ENCODE measurements at regions not wholly inside any gene's neighbourhood (a gene's known extent, or its start where the extent isn't known, plus 50 kb on each side); places are given as distances from the start of the nearest gene placed in this dataset.

DNA sequence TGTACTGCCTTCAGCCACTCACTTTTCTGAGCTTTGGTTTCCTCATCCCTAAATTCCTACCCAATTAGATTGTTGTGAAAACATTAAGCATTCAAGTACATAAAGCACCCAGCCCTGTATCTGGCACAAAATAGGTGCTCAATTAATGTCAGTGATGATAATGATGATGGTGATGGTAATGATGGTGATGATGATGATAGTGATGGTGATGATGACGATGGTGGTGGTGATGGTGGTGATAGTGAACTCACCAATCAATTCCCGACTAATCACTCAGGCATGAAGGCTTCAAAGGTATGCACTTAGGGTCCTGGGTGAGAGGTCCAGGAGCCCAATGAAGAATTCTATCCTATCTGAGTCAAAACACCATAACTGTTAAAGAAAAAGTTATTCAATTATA lies 383.5 kb downstream of the MATN1 start:
- TF ChIP-seq EZH2 (IDR thresholded peaks at IDR 0.05) (no peak), EZH2phosphoT487 (IDR thresholded peaks at IDR 0.05) (no peak)

All from neural progenitor cell (in vitro differentiated cells).